Stimulated activated naive CD8-positive, alpha-beta T cell treated with anti-CD3 and anti-CD28 coated beads, Interleukin-15, Interleukin-2, amounts not matched to agents 100 U/mL and 50 U/mL, for 24 hours (primary cell): ENCODE measurements at regions not wholly inside any gene's neighbourhood (a gene's known extent, or its start where the extent isn't known, plus 50 kb on each side); places are given as distances from the start of the nearest gene placed in this dataset.
A peak's percentile ranks its signal among the peaks of the same experiment; 100 is the strongest.

ENCODE experiments used
- ATAC-seq: fragments of 150-1000 bp; cut with Tn5 transposase; one replicate; pipeline ENCODE4 v1.10.0; 2021
- DNase-seq: peaks from one replicate; pipeline ENCODE4 v3.0.0; 2021

DNA sequence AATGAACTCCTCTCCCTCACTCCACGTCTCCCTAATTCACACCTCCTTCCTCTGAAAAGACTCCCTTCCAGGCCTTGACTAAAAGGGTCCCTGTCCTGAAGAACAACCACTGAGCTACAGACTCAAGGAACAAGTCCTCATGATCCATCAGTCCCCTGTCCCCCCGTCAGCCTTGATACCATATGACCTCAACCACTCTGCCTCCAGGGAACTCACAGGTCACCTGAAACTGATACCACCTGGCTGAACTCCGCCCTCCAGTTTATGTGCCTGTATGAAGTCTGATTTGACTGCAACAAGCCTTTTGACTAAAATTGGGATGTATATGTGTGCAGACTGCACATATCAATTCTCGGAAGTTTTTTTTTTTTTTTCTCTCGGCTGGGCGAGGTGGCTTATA is 88.7 kb downstream of the UGCG start:
- DNase-seq (no peak), ATAC-seq (no peak)

DNA sequence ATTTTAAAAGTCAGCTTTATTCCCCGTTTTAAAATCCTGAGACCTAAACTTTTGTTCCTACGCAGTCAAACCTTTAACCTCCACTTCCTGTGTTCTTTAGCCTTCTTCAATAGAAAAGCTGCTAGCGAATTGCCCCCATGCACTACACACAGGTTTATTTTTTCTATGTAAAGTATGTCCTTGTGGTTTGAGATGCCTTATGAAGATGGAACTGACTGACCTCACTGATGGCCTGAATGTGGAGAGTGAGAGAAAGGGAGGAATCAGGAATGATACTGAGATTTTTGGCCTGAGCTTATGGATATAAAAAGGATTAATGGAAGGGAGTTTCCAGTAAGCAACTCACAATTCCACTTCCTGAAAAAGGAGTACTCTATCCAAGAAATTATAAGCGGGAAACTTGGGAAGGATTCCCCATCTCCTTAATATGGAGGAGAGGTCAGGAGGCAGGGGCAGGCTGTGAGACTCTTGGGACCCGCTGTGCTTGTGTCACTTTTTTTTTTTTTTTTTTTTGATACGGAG is 89.5 kb downstream of the UGCG start:
- DNase-seq (no peak), ATAC-seq (peak; percentile 48)
